ENCODE measurements at regions not wholly inside any gene's neighbourhood (a gene's known extent, or its start where the extent isn't known, plus 50 kb on each side); places are given as distances from the start of the nearest gene placed in this dataset.
A peak's percentile ranks its signal among the peaks of the same experiment; 100 is the strongest.

DNA sequence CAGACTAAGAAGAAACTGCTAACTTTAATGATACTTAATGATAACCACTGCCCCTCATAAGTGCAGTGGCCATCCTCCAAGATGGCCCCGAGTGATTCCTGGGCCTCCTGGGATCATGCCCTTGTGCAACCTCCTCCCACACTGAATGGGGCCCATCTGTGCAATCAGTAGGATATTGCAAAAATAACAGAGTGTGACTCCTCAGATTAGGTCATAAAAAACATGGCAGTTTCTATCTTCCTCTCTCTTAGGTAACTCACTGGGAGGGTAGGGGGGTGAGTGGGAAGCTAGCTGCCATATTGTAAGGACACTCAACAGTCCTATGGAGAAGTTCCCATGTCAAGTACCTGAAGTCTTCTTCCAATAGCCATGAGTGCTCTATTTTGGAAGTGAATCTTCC is 173.0 kb downstream of the SHQ1 start:
- H3K27ac ChIP-seq: no peak overlapping the region
- H3K4me3 ChIP-seq (IDR thresholded peaks at IDR 0.05; ENCODE audit: insufficient read depth, low read depth, low read length): no peak overlapping the region
- no peak overlapping the region for H3K4me2 ChIP-seq
- peaks cover 53% of the 10 kb centered on the region for H3K4me1 ChIP-seq (ENCODE audit: low read depth, poor library complexity, severe bottlenecking)
- no peaks in the 10 kb centered on the region for H4K20me1 ChIP-seq (ENCODE audit: insufficient read depth)
- no peaks in the 10 kb centered on the region for H3K36me3 ChIP-seq (ENCODE audit: insufficient read depth)
- H3K27me3 ChIP-seq (ENCODE audit: insufficient read depth, low read depth): no peaks in the 10 kb centered on the region
- no peaks in the 10 kb centered on the region for H3K79me2 ChIP-seq (ENCODE audit: insufficient read depth, low read depth)
- no peak overlapping the region for H3K9ac ChIP-seq
- H2AFZ ChIP-seq (ENCODE audit: low read depth): no peak overlapping the region
- TF ChIP-seq, protein P1, sequence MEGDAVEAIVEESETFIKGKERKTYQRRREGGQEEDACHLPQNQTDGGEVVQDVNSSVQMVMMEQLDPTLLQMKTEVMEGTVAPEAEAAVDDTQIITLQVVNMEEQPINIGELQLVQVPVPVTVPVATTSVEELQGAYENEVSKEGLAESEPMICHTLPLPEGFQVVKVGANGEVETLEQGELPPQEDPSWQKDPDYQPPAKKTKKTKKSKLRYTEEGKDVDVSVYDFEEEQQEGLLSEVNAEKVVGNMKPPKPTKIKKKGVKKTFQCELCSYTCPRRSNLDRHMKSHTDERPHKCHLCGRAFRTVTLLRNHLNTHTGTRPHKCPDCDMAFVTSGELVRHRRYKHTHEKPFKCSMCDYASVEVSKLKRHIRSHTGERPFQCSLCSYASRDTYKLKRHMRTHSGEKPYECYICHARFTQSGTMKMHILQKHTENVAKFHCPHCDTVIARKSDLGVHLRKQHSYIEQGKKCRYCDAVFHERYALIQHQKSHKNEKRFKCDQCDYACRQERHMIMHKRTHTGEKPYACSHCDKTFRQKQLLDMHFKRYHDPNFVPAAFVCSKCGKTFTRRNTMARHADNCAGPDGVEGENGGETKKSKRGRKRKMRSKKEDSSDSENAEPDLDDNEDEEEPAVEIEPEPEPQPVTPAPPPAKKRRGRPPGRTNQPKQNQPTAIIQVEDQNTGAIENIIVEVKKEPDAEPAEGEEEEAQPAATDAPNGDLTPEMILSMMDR (conservative IDR thresholded peaks at IDR 0.05; ENCODE audit: low read depth, low read length): no peak

DNA sequence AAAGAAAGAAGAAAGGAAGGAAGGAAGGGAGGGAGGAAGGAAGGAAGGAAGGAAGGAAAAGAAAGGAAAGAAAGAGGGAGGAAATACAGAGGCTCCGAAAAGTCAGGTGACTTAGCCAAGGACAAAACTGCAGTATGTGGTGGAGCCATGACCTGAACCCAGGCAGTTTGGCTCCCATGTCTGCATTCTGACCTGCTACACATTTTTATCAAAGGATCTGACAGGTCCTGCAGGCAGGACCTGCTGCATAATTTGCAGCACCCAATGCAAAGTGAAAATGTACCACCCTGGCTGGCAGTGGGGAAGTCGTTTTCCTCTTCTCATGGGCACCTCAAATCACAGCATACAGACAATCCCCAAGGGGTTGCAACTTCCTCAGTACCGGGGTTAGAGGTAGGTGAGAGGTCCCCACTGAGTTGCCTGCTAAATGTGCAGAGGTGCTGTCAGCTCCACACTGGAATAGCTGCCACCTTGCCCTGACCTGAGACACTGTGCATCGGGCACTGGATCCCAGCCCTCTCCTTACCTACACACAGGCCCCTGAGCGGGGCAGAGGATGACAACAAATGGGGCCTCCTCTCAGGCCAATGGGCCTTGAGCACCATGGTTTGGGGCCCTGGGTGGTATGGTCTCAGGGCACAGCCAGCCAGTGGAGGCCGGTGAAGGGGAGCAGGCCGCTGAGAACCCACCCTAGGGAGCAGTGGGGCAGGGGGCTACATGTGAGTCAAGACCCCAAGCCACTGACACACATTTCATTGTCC is 175.1 kb downstream of the SHQ1 start:
- peak overlapping the region; percentile 36; the same call in 1 of the 2 replicates for H3K27ac ChIP-seq
- H3K9ac ChIP-seq: no peak overlapping the region
- TF ChIP-seq, protein P1 (conservative IDR thresholded peaks at IDR 0.05; ENCODE audit: low read depth, low read length): no peak
- no peaks in the 10 kb centered on the region for H3K79me2 ChIP-seq (ENCODE audit: insufficient read depth, low read depth)
- peak overlapping the region; percentile 33; the same call in 1 of the 2 replicates for H3K4me2 ChIP-seq
- H3K4me1 ChIP-seq (ENCODE audit: low read depth, poor library complexity, severe bottlenecking): peaks cover 33% of the 10 kb centered on the region
- no peaks in the 10 kb centered on the region for H4K20me1 ChIP-seq (ENCODE audit: insufficient read depth)
- no peaks in the 10 kb centered on the region for H3K36me3 ChIP-seq (ENCODE audit: insufficient read depth)
- H3K4me3 ChIP-seq (IDR thresholded peaks at IDR 0.05; ENCODE audit: insufficient read depth, low read depth, low read length): no peak overlapping the region
- H3K27me3 ChIP-seq (ENCODE audit: insufficient read depth, low read depth): no peaks in the 10 kb centered on the region
- H2AFZ ChIP-seq (ENCODE audit: low read depth): no peak overlapping the region

DNA sequence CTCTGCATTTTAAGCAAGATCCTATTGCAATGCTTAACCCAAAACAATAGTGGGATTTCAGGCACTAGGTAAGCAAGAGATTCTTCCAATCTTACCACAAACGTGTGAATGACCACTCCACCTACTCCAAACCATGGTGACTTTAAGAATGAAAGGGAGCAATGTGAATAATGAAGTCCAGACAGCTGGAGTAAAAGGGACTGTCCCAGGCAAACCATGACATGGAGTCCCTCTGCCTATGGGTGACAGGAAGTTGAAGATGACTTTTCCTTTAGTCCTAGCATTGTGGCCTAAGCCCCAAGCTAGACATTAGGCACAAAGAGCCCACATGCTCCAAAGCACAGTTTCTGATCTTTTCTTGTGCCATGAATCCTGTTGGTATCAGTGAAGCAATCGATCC is 179.0 kb downstream of the SHQ1 start:
- H3K4me1 ChIP-seq (ENCODE audit: low read depth, poor library complexity, severe bottlenecking): peaks cover 19% of the 10 kb centered on the region
- no peak overlapping the region for H2AFZ ChIP-seq (ENCODE audit: low read depth)
- no peaks in the 10 kb centered on the region for H3K36me3 ChIP-seq (ENCODE audit: insufficient read depth)
- H4K20me1 ChIP-seq (ENCODE audit: insufficient read depth): no peaks in the 10 kb centered on the region
- no peaks in the 10 kb centered on the region for H3K79me2 ChIP-seq (ENCODE audit: insufficient read depth, low read depth)
- TF ChIP-seq, protein P1 (conservative IDR thresholded peaks at IDR 0.05; ENCODE audit: low read depth, low read length): no peak
- no peak overlapping the region for H3K4me3 ChIP-seq (IDR thresholded peaks at IDR 0.05; ENCODE audit: insufficient read depth, low read depth, low read length)
- no peak overlapping the region for H3K9ac ChIP-seq
- no peak overlapping the region for H3K27ac ChIP-seq
- H3K4me2 ChIP-seq: no peak overlapping the region
- H3K27me3 ChIP-seq (ENCODE audit: insufficient read depth, low read depth): no peaks in the 10 kb centered on the region

DNA sequence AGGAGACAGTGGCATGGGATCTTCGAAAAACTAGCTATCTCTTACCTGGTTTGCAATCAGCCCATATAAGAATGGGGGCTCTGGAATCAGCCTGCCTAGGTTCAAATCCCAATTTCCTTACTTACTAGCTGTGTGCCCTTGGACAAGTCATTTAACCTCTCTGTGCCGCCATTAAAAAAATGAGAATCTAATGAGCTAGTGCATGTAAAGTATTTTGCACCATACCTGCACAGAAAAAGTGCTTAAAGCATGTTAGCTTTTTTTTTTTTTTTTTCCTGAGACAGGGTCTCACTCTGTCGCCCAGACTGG is 181.8 kb downstream of the SHQ1 start:
- Histone ChIP-seq H3K79me2 (ENCODE audit: insufficient read depth, low read depth) (no peaks in the 10 kb centered on the region), H2AFZ (ENCODE audit: low read depth) (no peak overlapping the region), H4K20me1 (ENCODE audit: insufficient read depth) (no peaks in the 10 kb centered on the region), H3K4me2 (no peak overlapping the region), H3K4me3 (IDR thresholded peaks at IDR 0.05; ENCODE audit: insufficient read depth, low read depth, low read length) (no peak overlapping the region), H3K4me1 (ENCODE audit: low read depth, poor library complexity, severe bottlenecking) (no peaks in the 10 kb centered on the region), H3K9ac (no peak overlapping the region), H3K36me3 (ENCODE audit: insufficient read depth) (no peaks in the 10 kb centered on the region), H3K27ac (no peak overlapping the region), H3K27me3 (ENCODE audit: insufficient read depth, low read depth) (no peaks in the 10 kb centered on the region)
- TF ChIP-seq, protein P1 (conservative IDR thresholded peaks at IDR 0.05; ENCODE audit: low read depth, low read length): no peak
